Suppressor macrophage (primary cell): ENCODE measurements at regions not wholly inside any gene's neighbourhood (a gene's known extent, or its start where the extent isn't known, plus 50 kb on each side); places are given as distances from the start of the nearest gene placed in this dataset.

ENCODE experiments used
- DNase-seq, 4 experiments: peaks; one replicate each; pipeline ENCODE4 v3.0.0-alpha.2; 2020 to 2022

DNA sequence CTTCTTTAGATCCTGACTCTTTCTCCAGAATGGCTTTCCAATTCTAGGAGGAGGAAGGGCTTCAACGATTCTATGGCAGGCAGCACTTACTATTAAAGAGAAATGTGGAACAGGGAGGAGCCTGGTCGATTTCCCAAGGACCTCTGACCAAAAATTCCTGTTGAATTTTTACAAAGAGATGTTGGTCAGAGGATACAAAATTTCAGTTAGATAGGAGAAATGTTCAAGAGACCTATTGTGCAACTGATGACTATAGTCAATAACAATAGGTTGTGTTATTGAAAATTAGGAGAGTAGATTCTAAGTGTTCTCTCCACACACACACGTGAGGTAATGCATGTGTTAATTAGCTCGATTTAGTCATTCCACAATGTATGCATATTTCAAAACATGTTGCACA is 130.1 kb upstream of the TNFAIP3 start:
- DNase-seq, result no peak

DNA sequence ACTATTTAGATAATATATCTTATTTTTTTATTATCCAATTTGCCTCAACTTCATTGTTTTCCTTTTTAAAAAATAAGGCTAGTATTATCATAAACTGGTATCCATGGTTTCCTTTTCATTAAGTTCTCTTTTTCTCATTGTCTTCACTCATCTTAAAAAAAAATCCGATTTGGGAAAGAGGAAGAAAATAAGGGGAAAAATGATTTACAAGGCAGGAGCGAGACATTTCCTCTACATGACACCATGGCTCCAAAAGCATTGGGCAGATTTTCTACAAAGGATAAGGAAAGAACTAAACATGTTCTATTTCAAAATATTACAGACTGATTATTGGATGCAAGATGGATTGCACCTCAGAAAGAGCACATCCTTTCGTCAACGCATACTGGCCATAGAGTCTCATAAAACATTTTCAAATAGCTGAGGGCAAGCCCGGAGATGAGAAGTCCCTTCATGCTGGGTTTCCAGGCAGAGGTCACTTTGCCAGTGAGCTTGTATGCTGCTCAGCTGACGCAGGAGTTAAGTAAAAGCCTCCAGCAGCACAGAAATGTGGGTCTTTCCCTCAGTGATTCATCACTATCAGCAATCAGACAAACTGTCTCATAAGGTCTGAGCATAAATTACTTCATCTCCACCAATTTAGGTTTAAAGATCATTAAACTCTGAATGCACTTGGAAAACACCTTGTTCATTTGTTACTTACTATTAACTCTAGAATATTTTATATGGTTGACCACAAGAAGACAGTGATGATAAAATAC is 129.0 kb upstream of the TNFAIP3 start:
- DNase-seq, result peak; percentile 54 to 77 (median 68)

DNA sequence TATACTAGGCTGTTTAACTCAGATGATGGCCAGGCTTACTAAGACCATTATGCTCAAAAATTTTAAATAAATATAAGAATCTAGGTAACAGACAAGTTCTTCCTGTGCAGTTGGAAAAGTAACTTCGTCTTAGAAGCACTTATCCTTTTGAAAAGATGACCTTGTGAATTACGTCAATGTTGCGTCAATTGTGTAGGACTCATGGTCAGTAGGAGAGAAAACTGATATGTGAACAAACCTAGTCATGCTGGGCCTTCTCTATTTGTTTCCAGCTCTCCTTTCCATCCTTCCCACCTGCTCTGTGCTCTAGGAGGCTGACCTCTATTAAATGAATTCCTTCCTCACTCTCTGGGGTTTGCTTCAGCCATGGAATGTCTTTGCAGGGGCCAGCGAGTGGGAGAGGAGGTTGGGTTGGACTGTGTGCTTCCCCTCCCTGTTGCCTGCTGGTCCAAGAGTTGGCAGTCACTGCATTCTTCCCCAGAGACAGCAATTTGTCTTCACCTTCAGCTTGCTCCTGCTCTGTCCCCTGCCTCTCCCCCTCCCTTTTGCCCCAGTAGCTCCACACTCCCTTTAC is 128.0 kb upstream of the TNFAIP3 start:
- no peak for DNase-seq

DNA sequence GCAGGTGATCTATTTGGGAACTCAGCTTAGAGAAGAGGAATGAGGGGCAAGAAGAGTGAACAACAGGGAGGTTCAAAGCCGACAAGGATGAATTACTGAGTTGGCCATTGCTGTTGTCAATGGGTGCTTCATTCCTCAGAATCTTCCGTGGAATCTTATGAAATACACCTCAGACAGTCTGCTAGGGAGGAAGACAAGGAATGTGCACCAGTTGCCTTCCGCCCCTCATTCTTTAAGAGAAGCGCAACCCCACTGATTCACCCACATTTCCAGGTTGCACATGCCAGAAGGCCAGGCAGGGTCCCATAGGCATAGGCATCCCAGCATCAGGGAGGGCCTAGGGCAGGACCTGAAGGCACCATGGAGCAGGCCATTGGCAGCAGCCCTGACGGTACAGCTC is 127.5 kb upstream of the TNFAIP3 start:
- no peak for DNase-seq

DNA sequence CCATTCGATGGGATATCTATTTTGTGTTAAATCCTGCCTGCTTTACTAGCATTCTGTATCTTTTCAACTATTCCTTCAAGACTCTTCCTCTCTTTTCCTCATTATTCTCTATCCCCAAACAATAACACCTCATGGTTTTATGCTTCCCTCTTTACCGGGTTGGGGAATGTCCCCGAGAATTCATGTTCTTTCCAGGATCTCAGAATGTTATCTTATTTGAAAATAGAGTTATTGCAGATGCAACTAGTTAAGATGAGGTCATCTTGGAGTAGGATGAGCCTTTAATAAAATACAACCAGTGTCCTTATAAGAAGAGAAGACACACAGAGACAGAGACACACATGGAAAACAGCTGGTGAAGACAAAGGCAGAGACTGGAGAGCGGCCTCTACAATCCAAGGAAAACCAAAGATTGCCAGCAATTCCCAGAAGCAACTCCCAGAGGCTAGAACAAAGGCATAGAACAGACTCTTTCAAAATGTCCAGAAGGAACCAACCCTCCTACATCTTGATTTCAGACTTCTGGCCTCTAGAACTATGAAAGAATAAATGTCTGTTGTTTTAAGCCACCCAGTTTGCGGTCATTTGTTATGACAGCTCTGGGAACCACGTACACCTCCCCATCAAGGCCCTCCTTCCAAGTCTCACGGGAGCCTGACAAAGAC is 126.8 kb upstream of the TNFAIP3 start:
- no peak for DNase-seq

DNA sequence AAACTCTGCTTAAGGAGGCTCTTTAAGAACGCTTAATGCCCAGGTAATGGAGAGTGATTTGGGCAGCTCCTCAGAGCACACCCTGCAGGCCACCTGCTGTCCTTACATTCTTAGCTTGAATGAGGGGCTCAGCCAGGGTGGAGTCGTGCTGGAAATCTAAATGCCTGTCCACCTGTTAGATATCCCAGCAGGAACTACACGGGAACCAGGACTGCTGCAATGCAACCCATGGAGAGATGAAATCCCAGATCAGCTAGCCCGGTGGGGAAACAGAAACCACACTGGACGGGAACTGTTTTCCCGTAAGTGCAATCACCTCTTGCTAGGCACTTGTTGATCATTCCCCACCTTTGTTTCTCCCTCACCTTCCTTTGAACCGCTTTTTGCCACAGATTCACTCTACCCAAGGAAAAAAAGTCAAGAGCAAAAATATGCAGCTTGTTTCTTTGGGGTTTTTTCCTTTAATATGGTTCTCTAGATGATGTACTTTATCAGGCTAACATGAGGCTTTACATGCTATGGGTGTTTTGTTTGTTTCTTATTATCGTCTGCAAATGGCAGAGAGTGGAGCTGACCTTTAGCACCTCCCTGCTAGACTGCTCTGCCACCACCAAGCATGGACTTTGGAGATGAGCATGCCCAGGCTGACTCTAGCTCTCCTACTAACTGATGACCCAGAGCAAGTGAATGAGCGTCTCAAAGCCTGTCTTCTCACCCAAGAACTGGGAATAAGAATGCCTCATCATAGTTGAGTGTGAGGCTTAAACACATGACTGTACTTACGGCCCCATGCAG is 125.9 kb upstream of the TNFAIP3 start:
- no peak for DNase-seq

DNA sequence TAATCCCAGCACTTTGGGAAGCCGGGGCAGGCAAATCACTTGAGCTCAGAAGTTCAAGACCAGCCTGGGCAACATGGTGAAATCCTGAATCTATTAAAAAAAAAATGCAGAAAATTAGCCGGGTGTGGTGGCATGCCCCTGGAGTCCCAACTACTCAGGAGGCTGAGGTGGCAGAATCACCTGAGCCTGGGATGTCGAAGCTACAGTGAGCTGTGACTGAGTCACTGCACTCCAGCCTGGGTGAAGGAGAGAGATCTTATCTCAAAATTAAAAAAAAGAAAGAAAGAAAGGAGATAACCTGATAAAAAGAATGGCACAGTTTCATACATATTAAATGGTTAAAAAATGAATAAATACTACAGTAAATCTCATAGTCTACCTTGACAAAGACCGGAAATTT is 123.6 kb upstream of the TNFAIP3 start:
- DNase-seq, result no peak

DNA sequence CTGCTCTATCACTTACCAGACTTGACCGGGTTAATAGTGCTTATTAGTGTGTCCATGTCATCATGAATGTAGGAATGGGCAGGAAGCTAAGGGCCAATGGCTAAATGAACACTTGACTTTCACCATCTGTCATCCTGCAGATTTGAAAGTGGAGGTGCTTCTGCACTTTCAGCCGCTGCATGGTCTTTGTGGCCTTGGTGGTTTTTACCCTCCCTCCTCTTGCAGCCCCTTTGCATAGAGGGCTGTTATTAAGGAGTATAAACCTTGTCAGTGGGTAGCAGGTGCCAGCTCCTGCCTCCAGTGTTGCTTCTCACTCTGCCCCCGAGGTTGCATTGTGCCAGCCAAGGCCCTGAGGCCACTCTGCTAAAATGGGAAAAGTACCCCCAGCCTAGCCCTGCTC is 122.2 kb upstream of the TNFAIP3 start:
- no peak for DNase-seq

DNA sequence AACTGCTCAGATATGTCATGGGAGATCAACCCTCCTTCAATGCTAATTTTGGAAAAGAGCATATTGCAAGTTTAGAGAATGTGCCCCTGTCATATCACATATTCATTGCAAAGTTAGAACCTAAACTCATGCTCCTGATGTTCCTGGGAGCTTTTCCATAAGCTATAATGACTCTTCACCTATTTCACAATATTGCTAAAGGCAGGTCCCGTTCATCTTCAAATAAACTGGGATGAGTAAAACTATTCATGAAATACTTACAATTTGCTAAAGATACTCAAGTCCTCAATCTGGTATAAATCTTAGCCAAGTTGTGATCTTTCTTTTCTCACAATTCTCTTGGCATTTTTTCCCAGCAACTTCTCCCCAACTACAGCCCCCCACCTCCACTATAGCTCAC is 121.7 kb upstream of the TNFAIP3 start:
- no peak for DNase-seq

DNA sequence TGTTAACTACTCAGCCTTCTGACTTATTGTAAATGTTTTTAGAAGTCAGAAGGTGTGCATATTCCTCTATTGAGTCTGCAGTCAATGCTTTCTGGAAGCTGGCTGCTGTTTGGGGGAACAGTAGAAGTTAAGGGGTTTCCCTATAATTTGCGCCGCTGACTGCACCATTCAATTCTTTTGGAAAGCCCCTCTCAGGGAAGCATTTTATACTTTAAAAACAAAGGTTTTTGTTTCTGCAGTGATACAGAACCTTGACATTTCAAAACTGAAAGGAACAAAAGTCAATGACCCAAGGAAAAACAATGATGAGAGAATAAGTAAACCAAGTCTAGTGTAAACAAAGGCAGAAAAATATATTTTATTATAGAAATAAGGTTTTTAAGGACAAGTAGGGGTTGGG is 120.8 kb upstream of the TNFAIP3 start:
- no peak for DNase-seq

DNA sequence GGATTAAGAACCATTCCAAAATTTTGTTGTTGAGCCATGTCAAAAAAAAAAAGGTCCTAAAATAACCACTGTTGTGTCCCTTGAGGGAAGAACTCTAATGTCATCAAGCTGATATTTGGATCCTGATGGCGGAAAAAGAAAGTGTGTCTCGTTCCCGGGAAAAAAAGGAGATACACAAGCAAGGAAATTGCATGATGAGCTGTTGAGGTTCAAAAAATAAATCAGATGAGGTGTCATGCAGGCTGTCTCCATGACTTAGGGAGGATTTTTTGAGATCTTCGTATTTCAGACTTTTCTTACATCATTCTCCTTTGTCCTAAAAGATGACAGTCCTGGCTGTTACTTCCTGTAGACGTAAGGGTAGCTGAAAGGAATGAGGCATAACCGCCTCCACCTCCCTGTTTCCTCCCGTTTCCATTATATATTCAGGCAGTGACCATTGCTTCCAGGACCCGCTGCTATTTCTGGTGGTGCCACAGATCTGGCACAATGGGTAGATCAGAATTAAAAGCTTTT is 117.3 kb upstream of the TNFAIP3 start:
- peak in 2 of 4 experiments; percentile 10 to 39 for DNase-seq

DNA sequence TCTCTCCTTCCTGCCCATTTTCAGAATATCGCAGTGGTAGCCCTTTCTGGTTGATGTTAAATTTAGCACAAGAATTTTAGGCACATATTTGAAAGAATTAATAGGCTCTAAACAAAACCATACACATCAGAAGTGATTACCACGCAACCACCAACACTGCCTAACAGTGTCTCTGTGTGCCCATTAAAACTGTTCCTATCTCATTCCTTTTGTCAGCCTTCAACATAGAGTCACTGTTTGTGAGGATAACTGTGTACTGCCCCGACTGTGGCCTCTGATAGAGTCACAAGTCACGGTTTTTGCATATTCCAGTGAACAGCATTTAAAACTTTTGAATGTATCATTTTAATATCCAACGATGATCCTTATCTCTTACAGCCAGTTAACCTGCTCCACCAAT is 116.8 kb upstream of the TNFAIP3 start:
- no peak for DNase-seq

DNA sequence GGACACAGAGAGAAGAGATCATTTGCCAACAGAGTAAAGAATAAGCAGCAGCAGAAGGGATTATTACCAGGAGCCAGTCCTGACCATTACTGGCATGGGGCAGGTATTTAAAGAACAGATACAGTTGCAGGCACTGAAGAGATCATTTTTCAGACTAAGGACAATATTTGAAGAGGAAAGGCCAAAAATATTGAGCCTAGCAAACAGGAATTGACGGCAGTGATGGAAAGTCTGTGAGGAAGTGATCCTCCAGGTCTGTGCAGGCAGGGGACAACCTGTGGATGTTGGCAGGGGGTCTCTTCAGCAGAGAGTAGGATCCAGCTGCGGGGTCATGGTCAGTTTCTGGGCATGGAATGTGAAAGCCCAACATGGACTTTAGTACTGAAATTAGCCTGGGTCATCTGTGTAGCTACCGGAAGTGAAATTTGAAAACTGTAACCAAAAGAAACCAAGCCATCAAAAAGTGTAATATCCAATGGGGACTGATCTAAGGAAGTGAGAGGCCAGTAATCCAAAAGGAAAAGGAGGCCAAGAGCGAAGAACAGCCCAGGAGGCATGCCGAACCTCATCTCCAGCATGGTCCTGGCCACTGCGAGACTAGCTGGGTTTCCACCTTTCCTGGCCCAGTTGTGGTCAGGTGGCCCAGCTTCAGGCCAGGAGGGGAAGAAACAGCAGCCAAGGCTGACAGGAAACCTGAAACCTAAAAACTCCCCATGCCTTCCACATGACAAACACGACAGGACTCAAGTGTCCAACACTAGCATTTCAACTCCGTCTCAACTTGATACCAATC is 115.1 kb upstream of the TNFAIP3 start:
- no peak for DNase-seq

DNA sequence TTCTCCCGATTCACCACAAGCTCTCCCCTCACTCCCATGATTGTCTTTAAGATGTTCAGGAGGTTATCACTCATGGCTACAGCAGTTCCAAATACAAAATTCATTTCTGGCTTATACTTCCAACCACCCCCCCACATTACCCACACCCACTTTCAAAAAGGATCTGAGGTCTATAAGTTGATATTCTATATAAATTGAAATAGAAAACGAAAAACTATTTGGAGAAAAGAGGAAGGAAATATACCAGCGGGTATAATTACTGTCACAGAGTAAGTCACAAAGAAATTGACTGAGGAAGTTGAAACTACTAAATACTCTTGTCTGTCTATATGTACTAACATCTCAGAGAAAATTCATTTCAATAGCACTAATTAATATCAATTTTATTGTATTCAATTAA is 112.7 kb upstream of the TNFAIP3 start:
- DNase-seq, result peak in 2 of 4 experiments; percentile 56 to 66

DNA sequence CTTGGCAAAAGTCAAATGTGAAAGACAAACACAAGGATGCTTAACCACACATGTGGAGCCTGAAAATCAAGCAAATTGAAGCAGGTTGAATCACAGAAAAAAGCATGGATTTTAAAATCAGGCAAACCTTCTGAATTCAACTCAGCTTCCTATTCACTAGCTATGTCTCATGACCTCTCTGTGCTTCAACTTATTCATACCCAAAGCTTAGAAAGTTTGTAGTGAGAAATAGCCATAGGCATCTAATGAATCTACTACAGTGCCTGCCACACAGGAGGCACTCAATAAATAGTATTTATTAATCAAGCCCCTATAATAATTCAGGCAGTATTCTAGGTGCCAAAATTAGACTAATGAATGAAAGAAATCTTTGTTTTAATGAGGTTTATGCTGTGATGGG is 112.2 kb upstream of the TNFAIP3 start:
- DNase-seq, result no peak

DNA sequence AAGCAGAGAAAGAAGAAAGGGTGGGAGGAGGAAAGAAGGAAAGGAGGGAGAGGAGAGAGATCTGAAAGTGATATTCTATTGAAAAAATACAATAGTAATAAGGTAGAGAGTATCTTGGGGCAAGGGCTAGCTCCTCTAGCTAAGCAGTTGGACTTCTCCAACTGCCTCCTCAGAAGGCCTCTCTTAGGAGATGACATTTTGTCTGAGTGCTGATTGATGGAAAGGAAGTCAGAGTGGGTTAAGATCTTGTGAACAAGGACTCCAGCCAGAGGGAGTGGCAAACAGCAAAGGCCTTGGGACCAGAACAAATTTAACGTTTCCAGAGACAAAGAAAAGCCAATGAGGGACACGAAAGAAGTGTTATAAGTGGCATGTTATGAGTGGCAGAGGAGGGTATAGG is 111.8 kb upstream of the TNFAIP3 start:
- DNase-seq, result no peak

DNA sequence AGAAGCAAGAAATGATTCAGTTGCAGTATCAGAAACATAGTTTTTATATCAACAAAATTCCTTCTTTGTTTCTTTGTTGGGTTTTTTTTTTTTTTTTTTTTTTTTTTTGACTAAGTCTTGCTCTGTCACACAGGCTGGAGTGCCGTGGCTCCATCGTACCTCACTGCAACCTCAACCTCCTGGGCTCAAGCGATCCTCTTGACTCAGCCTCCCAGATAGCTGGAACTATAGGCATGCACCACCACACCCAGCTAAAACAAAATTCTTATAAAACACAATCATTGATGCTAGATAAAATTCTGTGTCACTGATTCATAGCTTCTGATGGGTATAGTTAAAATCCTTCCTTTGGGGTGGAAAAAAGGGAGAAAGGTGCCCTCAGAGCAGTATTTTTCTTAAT is 110.3 kb upstream of the TNFAIP3 start:
- DNase-seq, result no peak

DNA sequence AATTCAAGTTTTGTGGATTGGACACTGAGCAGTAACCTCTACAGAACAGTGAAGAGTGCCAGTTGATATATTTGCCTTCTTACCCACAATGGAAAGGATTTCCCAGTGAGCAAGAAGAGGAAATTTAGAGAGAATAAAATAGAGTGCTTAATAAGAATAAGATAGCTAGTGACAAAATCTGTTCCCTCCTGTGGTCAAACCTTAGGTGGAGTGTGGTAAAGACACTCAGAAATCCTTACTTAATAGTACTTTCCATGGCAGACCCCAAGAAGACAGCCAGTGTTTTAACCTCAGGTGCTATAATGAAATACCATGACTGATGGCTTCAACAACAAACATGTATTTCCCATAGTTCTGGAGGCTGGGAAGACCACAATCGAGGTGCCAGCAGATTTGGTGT is 108.4 kb upstream of the TNFAIP3 start:
- DNase-seq, result no peak

DNA sequence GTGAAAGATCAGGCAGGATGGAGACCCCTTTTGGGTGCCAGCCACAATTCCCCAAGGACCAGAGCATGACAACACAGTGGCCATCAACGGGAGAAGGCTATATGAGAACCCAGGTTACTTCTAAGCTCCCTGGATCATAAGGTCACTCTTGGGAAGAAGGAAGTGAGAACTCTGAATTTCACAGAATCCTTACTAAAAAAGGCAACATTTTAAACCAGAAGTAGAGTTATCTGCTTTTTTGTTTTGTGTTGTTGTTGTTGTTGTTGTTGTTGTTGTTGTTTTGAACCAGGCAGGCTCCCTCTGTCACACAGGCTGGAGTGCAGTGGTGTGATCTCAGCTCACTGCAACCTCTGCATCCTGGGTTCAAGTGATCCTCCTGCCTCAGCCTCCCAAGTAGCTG is 107.4 kb upstream of the TNFAIP3 start:
- DNase-seq, result peak in 1 of 4 experiments; percentile 43

DNA sequence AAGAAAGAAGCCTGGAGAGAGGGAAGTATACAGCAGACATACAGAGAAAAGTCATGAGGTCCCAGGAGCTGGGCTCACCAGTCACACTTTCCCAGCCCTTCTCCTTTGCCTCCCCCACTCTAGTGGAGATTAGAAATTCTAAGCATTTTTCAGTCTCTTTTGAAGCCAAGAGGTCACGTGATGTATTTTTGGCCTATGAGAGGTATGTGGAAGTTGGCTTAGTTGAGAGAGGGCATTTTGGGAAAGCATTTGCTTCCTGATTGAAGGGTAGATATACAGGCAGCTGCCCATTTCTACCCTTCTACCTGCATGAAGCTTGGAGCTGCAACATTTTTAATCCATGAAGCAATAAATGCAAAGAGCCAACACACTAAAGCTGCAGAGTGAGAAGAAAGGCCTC is 106.0 kb upstream of the TNFAIP3 start:
- peak; percentile 29 to 70 (median 61) for DNase-seq

DNA sequence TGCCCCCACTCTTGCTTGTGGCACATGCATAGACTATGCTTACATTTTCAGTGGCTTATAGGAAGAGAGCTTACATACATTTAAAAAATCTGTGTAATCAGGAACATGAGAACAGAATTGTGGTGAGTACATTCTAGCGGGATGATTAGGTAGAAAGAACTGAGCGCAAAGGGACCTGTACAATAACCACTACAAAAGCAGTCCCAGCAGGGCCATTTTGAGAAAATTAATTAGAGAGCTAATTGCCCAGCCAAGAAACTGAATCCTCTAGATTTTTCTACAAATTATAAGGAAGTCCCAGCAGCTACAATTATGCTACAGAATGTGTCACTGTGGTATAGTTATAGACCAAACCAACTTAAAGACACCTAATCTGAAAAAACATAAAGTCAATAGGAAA is 105.6 kb upstream of the TNFAIP3 start:
- DNase-seq, result no peak
